Lung (tissue), 11 donors: ENCODE measurements at regions not wholly inside any gene's neighbourhood (a gene's known extent, or its start where the extent isn't known, plus 50 kb on each side); places are given as distances from the start of the nearest gene placed in this dataset.

ENCODE experiments used
- ATAC-seq: fragments of 200-7000 bp; cut with Tn5 transposase; one replicate; pipeline ENCODE4 v1.9.1; 2020; ENCODE audit warnings: moderate number of reproducible peaks; ENCODE audit not compliant: insufficient read depth, low FRiP score
- DNase-seq, 3 donors: peaks; one replicate each; pipeline ENCODE4 v3.0.0-alpha.2; 2013 to 2017
- H3K27ac ChIP-seq, 2 donors: one replicate each; pipeline ENCODE4 v1.5.1; 2013; ENCODE audit warnings: mild to moderate bottlenecking in 2 of 2, moderate library complexity in 2 of 2, control low read depth in 1 of 2, inconsistent platforms in 1 of 2, low read depth in 1 of 2, low read length in 1 of 2
- H3K27me3 ChIP-seq, 3 donors: one replicate each; pipeline ENCODE4 v1.5.1; 2013; ENCODE audit warnings: low read length in 2 of 3; ENCODE audit not compliant: control insufficient read depth in 3 of 3, insufficient read depth in 3 of 3
- H3K36me3 ChIP-seq, 4 donors: one replicate each; pipeline ENCODE4 v1.5.1; 2013; ENCODE audit warnings: low read length in 4 of 4, mild to moderate bottlenecking in 1 of 4, moderate library complexity in 1 of 4; ENCODE audit not compliant: control insufficient read depth in 4 of 4, insufficient read depth in 4 of 4
- H3K4me1 ChIP-seq, 5 donors: one replicate each; pipeline ENCODE4 v1.5.1; 2013; ENCODE audit warnings: low read length in 5 of 5, mild to moderate bottlenecking in 2 of 5, moderate library complexity in 1 of 5; ENCODE audit not compliant: control insufficient read depth in 5 of 5, insufficient read depth in 5 of 5
- H3K4me3 ChIP-seq: one replicate; pipeline ENCODE4 v1.5.1; 2013; ENCODE audit warnings: mild to moderate bottlenecking, control low read depth, moderate library complexity
- H3K9ac ChIP-seq, 2 donors: one replicate each; pipeline ENCODE4 v1.5.1; 2013; ENCODE audit warnings: low read length in 2 of 2, control low read depth in 1 of 2; ENCODE audit not compliant: insufficient read depth in 1 of 2
- H3K9me3 ChIP-seq, 4 donors: one replicate each; pipeline ENCODE4 v1.5.1; 2013; ENCODE audit warnings: low read length in 3 of 4, mild to moderate bottlenecking in 1 of 4, moderate library complexity in 1 of 4; ENCODE audit not compliant: control insufficient read depth in 4 of 4, insufficient read depth in 3 of 4
- WGBS, 2 donors: extraction: QIAGEN DNeasy Blood & Tissue Kit; methylation state at CpG; one replicate each; pipeline ENCODE4 v1.1.7; 2013; 5-methylcytosine and 5-hydroxymethylcytosine counted together
- TF ChIP-seq, protein P1 (sequence below): IDR thresholded peaks from 2 replicates; pipeline ENCODE4 v1.5.1; 2012; ENCODE audit warnings: mild to moderate bottlenecking; ENCODE audit errors: control extremely low read depth, extremely low read depth
- donor health status: control.
- donor health status: control.
- donor health status: Bipolar disorder and iron deficiency.
- donor health status: healthy.
- donor health status: DM: yes; HTN: yes; CAD: no.

DNA sequence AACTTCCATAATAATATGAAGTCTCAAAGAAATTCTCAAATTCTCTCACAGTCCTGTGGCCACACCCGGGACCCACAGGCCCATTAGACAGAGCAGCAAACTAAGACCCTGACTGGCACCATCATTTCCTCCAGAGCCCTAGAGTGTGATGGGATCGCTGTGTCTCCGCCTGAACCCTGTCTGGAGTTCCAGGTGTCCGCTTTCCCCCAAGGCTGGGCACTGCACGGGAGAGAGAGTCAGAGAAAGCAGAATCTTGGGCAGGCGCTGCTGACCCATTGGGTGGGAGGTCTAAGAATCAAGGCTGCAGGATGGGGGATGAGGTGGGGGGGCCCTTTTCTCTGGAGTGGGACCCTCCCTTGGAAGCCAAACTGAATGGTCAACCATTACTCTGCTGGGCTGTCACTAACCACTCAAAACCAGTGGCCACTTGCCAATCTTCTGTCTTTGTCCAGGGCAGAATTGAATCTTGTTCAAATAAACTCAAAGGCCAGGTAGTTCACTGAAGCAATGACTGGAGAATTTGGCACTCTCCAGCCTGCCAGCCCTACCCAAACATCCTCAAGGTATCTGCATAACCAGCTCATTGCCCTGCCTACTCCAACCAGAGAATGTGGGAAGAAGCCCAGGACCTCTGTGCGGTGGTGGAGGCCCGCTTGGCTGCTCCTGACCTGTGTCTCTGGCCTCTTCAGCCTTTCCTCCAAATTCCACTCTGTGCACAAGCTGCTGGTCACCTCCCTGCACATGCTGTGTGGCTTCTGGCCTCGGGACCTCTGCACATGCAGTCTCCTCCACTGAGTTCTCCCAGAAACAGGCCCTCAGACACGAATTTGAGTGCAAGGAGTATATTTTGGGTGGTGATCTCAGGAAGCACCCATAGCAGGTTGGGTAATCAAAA is 141.1 kb downstream of the CEBPB start:
- Histone ChIP-seq H3K27me3 (no peaks in the 10 kb centered on the region), H3K9me3 (no peaks in the 10 kb centered on the region), H3K4me3 (no peak overlapping the region), H3K27ac (peak overlapping the region in 1 of 2 donors; percentile 68), H3K4me1 (peaks cover 0 to 43% (median 6%) of the 10 kb centered on the region in 5 donors), H3K36me3 (no peaks in the 10 kb centered on the region), H3K9ac (no peak overlapping the region)
- peak; percentile 76 for ATAC-seq
- TF ChIP-seq, protein P1, sequence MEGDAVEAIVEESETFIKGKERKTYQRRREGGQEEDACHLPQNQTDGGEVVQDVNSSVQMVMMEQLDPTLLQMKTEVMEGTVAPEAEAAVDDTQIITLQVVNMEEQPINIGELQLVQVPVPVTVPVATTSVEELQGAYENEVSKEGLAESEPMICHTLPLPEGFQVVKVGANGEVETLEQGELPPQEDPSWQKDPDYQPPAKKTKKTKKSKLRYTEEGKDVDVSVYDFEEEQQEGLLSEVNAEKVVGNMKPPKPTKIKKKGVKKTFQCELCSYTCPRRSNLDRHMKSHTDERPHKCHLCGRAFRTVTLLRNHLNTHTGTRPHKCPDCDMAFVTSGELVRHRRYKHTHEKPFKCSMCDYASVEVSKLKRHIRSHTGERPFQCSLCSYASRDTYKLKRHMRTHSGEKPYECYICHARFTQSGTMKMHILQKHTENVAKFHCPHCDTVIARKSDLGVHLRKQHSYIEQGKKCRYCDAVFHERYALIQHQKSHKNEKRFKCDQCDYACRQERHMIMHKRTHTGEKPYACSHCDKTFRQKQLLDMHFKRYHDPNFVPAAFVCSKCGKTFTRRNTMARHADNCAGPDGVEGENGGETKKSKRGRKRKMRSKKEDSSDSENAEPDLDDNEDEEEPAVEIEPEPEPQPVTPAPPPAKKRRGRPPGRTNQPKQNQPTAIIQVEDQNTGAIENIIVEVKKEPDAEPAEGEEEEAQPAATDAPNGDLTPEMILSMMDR = no peak
- DNase-seq = peak in 1 of 3 donors; percentile 16
- 79 to 83% methylated on average over 10 of the region's 10 CpGs for WGBS, 2 donors

DNA sequence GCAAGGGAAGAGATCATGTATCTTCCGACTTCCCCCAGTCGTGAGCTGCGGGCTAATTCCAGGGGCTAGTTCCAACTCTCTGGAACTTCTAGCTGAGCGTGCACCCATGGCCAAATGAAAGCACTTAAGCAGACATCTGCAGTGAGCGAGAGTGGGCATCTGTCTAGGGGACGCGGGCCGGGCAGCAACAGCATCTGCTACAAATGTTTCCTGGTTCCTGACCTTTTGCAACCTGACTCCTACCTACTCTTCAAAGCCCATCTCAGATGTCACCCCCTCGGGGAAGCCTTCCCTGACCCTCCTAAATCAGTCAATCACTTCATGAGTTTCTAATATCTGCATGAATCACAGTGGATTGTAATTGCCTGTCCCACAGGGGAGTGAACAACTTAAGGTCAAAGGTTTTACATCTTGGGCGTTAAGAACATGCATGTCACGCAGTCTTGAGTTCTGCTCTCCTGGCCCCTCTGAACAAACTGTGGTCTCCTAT is 141.9 kb downstream of the CEBPB start:
- 89% methylated on average over 11 of the region's 11 CpGs for WGBS, 2 donors
- TF ChIP-seq, protein P1 = no peak
- Histone ChIP-seq H3K9ac (no peak overlapping the region), H3K4me1 (peaks cover 0 to 48% (median 6%) of the 10 kb centered on the region in 5 donors), H3K4me3 (no peak overlapping the region), H3K27ac (peak overlapping the region in 1 of 2 donors; percentile 46), H3K36me3 (no peaks in the 10 kb centered on the region), H3K9me3 (no peaks in the 10 kb centered on the region), H3K27me3 (no peaks in the 10 kb centered on the region)
- peak in 1 of 3 donors; percentile 11 for DNase-seq
- ATAC-seq = no peak

DNA sequence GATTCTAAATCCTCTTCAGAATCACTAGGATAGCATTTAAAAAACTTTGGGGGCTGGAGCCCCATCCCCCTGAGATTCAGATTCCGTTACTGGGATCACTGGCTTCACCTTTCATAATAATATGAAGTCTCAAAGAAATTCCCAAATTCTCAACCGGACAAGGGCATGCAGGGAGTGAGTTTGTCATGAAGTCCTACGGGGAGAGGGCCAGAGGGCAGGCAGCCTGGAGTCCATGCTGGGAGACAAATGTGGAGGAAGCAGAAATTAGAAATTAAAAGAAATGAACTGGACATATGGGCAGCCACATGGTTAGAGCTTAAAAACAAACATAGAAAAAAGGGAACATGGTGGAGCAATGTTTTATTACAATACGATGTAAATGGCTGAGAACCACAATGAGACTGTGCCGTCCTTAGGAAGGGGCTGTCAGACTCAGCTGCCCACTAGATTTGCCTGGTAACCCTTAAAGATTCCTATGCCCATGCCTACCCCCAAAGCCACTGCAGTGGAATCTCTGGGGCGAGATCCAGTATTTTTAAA is 142.6 kb downstream of the CEBPB start:
- H3K27me3 ChIP-seq = no peaks in the 10 kb centered on the region
- no peak overlapping the region for H3K4me3 ChIP-seq
- DNase-seq (peak in 1 of 3 donors; percentile 2), ATAC-seq (no peak)
- no peak overlapping the region for H3K9ac ChIP-seq
- H3K4me1 ChIP-seq = peaks cover 0 to 48% (median 6%) of the 10 kb centered on the region in 5 donors
- 75 to 91% methylated on average over 6 of the region's 6 CpGs for WGBS, 2 donors
- no peaks in the 10 kb centered on the region for H3K9me3 ChIP-seq
- TF ChIP-seq, protein P1 = no peak
- no peak overlapping the region for H3K27ac ChIP-seq
- H3K36me3 ChIP-seq = no peaks in the 10 kb centered on the region
